ENCODE measurements at regions not wholly inside any gene's neighbourhood (a gene's known extent, or its start where the extent isn't known, plus 50 kb on each side); places are given as distances from the start of the nearest gene placed in this dataset.
A peak's percentile ranks its signal among the peaks of the same experiment; 100 is the strongest.

- DNase-seq: no peak
Measured at GRCh38 chr1:14318830-14319229, 279.7 kb upstream of the KAZN start.

GRCh38 chr1:14320518-14320917 is 278.0 kb upstream of the KAZN start:
- DNase-seq: no peak

- no peak for DNase-seq
Measured at GRCh38 chr1:14320986-14321385, 277.5 kb upstream of the KAZN start.

GRCh38 chr1:14321422-14321821 is 277.1 kb upstream of the KAZN start:
- no peak for DNase-seq

GRCh38 chr1:14323568-14324247 is 274.8 kb upstream of the KAZN start:
- DNase-seq: no peak

DNA sequence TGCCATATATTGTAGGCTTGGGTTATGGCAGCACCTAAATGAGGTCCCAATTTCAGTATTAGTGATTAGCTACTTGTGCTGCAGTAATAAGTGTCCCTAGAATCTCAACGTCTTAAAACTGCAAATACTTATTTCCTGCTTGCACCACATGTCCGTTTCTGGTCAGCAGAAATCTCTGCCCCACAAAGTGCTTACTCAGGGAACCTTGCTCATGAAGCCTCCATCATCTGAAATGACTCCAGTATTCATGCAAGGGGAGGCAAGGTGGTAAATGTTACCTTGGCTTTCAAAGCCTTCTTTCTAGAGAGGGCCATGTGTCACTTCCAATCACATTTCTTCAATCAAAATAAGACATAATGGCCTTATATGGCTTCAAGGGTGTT is 274.2 kb upstream of the KAZN start:
- no peak for DNase-seq

DNA sequence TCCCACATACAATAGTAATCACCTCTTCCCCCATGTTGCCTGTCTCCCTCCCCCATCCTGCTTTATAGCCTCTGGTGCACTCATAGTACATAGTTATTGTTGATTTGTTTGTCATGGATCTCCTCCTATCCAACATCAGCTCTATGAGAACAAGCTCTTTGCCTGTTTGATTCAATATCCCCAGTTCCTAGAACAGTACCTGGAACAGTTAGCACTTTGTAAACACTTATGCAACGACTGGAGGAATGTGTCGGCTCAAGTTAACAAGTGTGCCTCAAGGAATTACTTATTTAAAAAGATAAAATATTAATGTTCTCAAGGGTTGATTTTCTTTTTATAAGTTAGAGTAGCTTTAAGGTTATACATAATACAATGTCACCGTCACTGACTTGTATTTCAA is 271.6 kb upstream of the KAZN start:
- DNase-seq: no peak

DNA sequence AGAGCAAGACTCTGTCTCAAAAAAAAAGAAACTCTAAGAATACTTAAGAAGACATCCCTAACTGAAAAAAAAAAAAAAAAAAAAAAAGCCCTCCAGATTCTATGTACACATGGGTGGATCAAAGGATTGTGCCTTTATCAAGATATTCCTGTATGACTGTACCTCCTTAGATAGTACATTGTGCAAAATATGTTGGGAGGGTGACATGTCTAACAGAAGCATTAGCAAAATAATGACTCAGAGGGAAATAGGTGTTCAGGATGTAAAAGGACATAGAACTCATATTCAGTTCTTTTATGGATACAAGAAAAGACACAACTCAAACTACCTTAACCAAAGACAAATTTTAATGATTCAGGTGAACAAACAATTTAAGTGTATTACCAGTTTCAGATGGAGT is 269.8 kb upstream of the KAZN start:
- DNase-seq: no peak

DNA sequence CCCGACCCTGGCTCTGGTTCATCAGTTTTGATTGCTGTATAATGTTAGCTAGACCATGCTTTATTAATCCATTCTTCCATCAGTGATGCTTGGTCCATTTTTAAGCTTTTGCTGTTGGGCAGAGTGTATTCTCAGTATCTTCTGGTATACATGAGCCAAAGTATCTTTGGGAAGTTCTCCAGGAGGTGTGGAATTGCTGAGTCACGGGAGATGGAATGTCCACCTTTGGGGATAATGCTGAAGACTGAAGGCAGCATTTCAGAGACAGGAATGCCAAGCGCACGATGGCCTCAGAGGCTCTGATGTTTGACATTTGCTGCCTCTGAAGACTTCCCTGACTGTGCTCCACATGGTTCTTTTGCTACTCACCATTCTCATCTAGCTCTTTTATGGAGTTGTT is 266.3 kb upstream of the KAZN start:
- no peak for DNase-seq

- DNase-seq: no peak
Measured at GRCh38 chr1:14334336-14335176, 263.9 kb upstream of the KAZN start.

- no peak for DNase-seq
Measured at GRCh38 chr1:14338509-14338908, 260.0 kb upstream of the KAZN start.

GRCh38 chr1:14339288-14339687 is 259.2 kb upstream of the KAZN start:
- no peak for DNase-seq

DNA sequence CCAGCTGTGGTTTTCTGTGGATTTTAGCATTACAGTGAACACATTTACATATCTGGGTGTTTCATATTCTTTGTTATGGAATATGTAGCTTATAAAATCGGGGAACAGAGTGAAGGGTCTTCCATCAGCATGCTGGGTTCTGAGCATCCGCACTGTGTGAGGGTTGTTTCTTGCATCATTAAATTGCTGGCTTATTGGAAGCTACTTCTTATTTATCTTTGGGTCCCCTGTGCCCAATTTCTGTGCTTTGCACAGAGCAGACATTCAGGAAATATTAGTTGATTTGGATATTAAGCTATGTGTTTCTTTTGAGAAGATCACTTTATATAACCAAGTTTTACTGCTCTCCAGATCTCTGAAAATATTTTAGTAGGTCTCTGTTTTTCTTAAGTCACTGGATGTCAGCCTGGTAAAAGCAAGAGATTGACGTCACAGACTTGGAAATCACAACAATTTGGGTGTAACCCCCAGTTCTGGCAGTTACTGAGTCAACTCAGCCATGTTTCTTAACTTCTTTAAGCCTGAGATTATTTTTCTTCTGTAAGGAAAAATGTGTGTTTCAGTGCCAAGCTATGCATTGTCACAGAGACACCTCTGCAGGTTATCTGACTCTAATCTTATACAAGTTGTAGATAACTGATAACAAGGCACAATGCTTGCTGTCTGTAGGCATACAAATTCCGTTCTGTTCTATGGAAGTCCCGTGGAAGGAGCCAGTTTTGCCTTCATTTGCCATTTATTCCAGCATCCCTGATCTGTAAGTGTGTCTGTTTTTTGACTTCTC is 258.3 kb upstream of the KAZN start:
- DNase-seq: no peak

DNA sequence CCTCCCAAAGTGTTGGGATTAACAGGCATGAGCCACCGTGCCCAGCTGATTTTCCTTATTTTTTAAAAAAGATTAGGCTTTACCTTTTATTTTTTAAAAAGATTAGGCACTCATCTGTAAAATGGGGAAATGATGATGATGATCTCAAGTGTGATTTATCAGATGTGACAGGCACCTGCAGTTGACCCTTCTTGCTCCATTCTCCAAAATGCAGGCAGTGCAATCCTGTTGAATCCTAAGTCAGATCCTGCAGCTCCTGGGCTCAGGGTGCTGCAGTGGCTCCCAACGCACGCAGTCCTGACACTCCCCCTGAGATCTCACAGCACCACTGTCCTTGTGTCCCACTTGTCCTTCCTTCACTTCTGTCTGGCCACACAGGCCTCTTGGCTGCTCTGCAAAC is 257.3 kb upstream of the KAZN start:
- no peak for DNase-seq

GRCh38 chr1:14345946-14346550 is 252.4 kb upstream of the KAZN start:
- no peak for DNase-seq

DNA sequence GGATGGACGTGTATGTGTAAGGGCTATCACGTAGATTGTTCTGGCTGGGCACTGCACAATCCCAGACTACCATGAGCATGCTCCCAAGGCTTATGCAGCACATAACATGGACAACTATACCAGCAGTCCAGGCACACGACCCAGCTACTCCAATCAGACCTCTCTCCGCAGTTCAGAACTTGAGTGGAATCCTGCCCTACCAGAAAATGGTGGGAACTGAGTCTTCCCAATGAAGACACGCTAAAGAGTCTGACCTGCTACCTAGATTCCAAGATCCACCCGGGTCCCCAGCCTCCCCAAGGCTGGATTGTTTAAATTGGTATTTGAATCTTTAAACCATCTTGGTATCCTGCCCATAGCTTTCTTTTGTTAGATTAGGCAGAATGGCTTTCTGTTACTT is 251.3 kb upstream of the KAZN start:
- DNase-seq: no peak

- no peak for DNase-seq
Measured at GRCh38 chr1:14347776-14348175, 250.7 kb upstream of the KAZN start.

DNA sequence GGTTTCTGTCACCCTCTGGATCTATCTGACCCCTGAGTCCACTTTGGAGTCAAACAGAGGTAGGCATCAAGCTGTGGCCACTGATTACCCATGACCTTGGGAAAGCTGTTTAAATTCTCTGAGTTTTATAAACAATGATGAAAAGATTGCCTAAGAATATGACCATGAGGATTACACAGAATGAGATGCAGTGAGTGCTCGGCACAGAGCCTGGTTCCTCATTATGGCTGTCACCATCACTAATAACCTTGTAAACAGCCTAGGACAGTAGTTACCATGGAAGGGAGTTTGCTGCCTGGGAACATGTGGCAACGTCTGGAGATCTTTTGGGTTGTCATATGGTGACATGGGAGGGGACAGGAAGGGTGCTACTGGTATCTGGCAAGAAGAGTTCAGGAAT is 248.3 kb upstream of the KAZN start:
- no peak for DNase-seq

DNA sequence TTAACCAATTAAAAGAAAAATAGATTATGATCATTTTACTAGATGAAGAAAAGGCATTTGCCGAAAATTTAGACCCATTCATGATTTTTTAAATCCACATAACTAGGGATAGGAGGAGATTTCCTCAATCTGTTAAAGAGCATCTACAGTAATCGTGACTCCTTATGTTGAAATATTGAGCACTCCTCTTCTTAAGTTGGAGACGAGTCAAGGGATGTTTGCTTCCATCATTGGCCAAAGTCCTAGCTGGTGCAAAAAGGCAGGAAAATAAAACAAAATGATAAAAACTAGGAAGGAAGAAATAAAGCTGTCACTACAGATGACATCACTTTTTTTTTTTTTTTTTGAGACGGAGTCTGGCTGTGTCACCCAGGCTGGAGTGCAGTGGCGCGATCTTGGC is 245.6 kb upstream of the KAZN start:
- no peak for DNase-seq

DNA sequence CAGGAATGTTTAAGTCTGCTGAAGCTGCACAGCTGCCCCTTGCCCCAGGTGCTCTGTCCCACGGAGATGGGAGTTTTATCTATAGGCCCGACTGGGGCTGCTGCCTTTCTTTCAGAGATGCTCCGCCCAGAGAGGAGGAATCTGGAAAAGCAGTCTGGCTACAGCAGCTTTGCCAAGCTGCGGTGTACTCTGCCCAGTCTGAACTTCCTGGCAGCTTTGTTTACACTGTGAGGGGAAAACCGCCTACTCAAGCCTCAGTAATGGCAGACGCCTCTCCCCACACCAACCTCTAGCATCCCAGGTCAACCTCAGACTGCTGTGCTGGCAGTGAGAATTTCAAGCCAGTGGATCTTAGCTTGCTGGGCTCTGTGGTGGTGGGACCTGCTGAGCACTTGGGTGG is 237.5 kb upstream of the KAZN start:
- peak; percentile 28 for DNase-seq

GRCh38 chr1:14362331-14362730 is 236.2 kb upstream of the KAZN start:
- DNase-seq: no peak

DNA sequence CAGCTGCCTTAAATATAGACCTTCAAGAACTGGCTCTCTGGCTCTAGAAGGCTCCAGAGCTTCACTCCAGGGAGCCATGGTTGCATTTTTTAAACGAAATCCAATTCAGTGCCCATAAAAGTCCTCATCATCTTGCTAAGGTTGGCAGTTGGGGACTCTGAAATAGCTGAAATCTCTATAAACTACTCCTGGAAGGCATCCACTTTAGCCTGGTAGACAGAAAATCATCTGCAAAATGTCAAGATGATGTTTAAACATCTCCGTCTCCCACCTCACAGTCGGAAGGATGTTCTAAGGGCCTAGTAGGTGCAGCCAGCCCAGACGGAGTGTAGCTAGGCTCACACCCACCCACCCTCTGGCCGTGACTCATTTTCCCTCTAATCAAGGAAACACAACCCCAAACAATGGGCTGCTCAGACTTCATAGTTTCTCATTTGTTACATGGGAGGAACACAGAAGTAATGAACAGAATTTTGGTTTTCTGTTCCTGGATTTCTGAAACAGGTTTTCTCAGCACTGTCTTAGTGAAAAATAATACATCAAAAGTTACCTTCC is 235.4 kb upstream of the KAZN start:
- DNase-seq: no peak
